ENCODE measurements at regions not wholly inside any gene's neighbourhood (a gene's known extent, or its start where the extent isn't known, plus 50 kb on each side); places are given as distances from the start of the nearest gene placed in this dataset.

DNA sequence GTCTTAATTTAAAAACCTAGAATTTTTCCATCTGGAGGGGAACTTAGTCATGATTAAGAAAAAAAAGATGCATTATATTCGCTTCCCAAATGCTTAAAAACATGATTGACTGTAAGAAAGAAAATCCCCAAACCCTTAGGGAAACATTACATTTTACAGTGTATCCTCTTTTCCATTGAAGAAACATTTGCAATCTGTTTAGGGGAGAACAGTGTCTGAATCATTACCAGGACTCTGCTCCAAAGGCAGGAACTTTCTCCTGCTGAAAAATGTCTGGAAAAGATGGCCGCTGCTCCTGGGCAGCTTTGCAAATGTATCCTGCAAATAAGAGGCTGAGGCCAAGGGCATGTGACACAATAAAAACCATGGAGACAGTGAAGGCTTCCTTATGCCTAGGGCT lies 173.7 kb downstream of the BUB3 start:
- TF ChIP-seq ZFX (IDR thresholded peaks at IDR 0.05; ENCODE audit: borderline replicate concordance): no peak
- no peak for TF ChIP-seq CTCF (IDR thresholded peaks at IDR 0.05)

DNA sequence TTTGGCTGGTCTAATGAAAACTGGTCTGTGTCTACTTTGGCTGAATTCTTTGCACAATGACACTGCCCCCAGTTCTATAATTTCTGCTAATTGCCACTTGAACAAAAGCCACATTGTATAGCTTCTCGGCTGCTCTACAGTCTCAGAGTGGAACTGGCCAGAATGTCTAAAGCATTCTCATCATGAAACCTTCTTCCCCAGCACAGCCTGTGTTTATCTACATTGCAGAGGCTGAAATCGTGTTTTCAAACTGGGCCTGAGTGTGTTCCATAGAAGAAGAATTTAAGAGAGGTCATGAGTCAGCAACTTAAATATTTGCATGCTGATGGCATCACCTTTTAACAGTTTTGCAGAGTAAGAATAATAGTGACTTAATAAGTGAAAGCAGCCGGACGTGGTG lies 177.2 kb downstream of the BUB3 start:
- no peak overlapping the region for H3K27ac ChIP-seq
- TF ChIP-seq CTCF (IDR thresholded peaks at IDR 0.05) (no peak), ZFX (IDR thresholded peaks at IDR 0.05; ENCODE audit: borderline replicate concordance) (no peak)

More for the DNA sequence above, 173.7 kb downstream of the BUB3 start:
- no peak overlapping the region for H3K27ac ChIP-seq

DNA sequence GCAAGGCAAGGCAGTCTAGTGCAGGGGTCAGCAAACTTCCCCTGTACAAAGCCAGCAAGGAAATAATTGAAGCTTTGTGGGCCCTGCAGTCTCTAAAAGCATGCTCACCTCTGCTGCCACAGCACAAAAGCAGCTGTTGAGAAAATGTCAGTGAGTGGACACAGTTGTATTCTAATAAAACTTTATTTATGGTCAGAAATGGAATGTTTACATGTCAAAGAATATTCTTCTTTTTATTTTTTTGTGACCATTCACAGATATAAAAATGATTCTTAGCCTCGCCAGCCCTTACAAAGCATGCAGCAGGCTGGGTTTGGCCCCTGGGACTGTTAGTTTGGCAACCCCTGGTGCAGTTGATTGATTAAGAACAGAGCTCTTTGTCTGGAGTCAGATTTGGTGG lies 192.4 kb downstream of the BUB3 start:
- H3K27ac ChIP-seq: no peak overlapping the region
- no peak for TF ChIP-seq ZFX (IDR thresholded peaks at IDR 0.05; ENCODE audit: borderline replicate concordance)
- TF ChIP-seq CTCF (IDR thresholded peaks at IDR 0.05): no peak

- TF ChIP-seq ZFX (IDR thresholded peaks at IDR 0.05; ENCODE audit: borderline replicate concordance): no peak
- TF ChIP-seq CTCF (IDR thresholded peaks at IDR 0.05): no peak
- H3K27ac ChIP-seq: no peak overlapping the region
Measured at GRCh38 chr10:123348691-123349572, 194.7 kb downstream of the BUB3 start.

- TF ChIP-seq ZFX (IDR thresholded peaks at IDR 0.05; ENCODE audit: borderline replicate concordance): no peak
- TF ChIP-seq CTCF (IDR thresholded peaks at IDR 0.05): no peak
- no peak overlapping the region for H3K27ac ChIP-seq
Measured at GRCh38 chr10:123351715-123352114, 197.5 kb downstream of the BUB3 start.

GRCh38 chr10:123354521-123354920 lies 200.3 kb downstream of the BUB3 start:
- TF ChIP-seq ZFX (IDR thresholded peaks at IDR 0.05; ENCODE audit: borderline replicate concordance): no peak
- no peak for TF ChIP-seq CTCF (IDR thresholded peaks at IDR 0.05)
- no peak overlapping the region for H3K27ac ChIP-seq

DNA sequence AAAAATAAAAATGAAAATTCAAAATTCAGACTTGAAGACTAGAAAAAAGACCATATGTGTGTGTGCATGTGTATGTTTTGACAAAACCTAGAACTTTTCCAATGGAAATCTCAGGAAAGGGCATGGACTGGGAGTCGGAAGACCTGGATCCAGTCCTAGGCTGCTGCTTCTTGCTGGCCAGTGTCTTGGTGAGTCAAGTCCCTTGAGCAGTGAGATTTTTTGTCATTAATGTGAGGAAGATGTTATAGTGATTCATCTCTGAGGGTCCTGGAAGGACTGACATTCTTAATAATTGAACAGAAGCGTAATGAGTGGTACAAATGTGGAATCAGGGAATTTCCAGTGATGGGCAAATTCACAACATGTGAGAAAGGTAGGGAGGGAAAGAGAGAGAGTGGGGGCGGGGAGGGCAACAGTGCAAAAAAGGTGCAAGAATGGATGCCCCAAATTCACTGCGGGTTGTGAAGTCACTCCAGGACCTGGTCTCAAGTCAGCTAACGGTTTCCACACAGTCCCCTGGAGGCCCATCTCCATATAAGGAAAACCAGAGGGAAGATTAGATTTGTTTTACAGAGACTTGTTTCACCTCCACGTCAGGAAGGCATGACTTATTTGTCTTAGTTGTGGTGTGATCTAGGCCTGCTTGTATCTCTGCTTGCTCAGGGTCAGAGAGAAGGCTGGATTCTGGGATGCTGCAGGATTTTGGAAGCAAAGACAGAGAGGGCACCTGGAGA lies 201.7 kb downstream of the BUB3 start:
- no peak for TF ChIP-seq CTCF (IDR thresholded peaks at IDR 0.05)
- TF ChIP-seq ZFX (IDR thresholded peaks at IDR 0.05; ENCODE audit: borderline replicate concordance): no peak
- H3K27ac ChIP-seq: no peak overlapping the region
